ENCODE measurements at regions not wholly inside any gene's neighbourhood (a gene's known extent, or its start where the extent isn't known, plus 50 kb on each side); places are given as distances from the start of the nearest gene placed in this dataset.

- TF ChIP-seq CTCF (IDR thresholded peaks at IDR 0.05; ENCODE audit: low read depth, low read length) = no peak
- DNase-seq (ENCODE audit: low read depth, low spot score) = no peak
- in situ Hi-C loops (cut with HindIII; ENCODE audit: low sequenced_read_pairs) = no loop called here
- no peak overlapping the region for H3K4me3 ChIP-seq (ENCODE audit: low read depth, low read length)
These were observed 1447.5 kb downstream of the EFNB2 start for GRCh38 chr13:105087945-105088344.

- in situ Hi-C loops (cut with HindIII; ENCODE audit: low sequenced_read_pairs) = no loop called here
- no peak overlapping the region for H3K4me3 ChIP-seq (ENCODE audit: low read depth, low read length)
- DNase-seq (ENCODE audit: low read depth, low spot score) = no peak
- no peak for TF ChIP-seq CTCF (IDR thresholded peaks at IDR 0.05; ENCODE audit: low read depth, low read length)
These were observed 1450.5 kb downstream of the EFNB2 start for GRCh38 chr13:105084931-105085330.

GRCh38 chr13:105083992-105084391 lies 1451.5 kb downstream of the EFNB2 start:
- no peak overlapping the region for H3K4me3 ChIP-seq (ENCODE audit: low read depth, low read length)
- no peak for DNase-seq (ENCODE audit: low read depth, low spot score)
- TF ChIP-seq CTCF (IDR thresholded peaks at IDR 0.05; ENCODE audit: low read depth, low read length) = no peak
- in situ Hi-C loops (cut with HindIII; ENCODE audit: low sequenced_read_pairs) = no loop called here

GRCh38 chr13:105074755-105075154 lies 1460.7 kb downstream of the EFNB2 start:
- no peak overlapping the region for H3K4me3 ChIP-seq (ENCODE audit: low read depth, low read length)
- no peak for TF ChIP-seq CTCF (IDR thresholded peaks at IDR 0.05; ENCODE audit: low read depth, low read length)
- in situ Hi-C loops (cut with HindIII; ENCODE audit: low sequenced_read_pairs) = no loop called here
- DNase-seq (ENCODE audit: low read depth, low spot score) = no peak

GRCh38 chr13:105073041-105073440 lies 1462.4 kb downstream of the EFNB2 start:
- DNase-seq (ENCODE audit: low read depth, low spot score) = no peak
- in situ Hi-C loops (cut with HindIII; ENCODE audit: low sequenced_read_pairs) = no loop called here
- TF ChIP-seq CTCF (IDR thresholded peaks at IDR 0.05; ENCODE audit: low read depth, low read length) = no peak
- H3K4me3 ChIP-seq (ENCODE audit: low read depth, low read length) = no peak overlapping the region

GRCh38 chr13:105070452-105070851 lies 1465.0 kb downstream of the EFNB2 start:
- TF ChIP-seq CTCF (IDR thresholded peaks at IDR 0.05; ENCODE audit: low read depth, low read length) = no peak
- no peak overlapping the region for H3K4me3 ChIP-seq (ENCODE audit: low read depth, low read length)
- no peak for DNase-seq (ENCODE audit: low read depth, low spot score)
- in situ Hi-C loops (cut with HindIII; ENCODE audit: low sequenced_read_pairs) = no loop called here

- DNase-seq (ENCODE audit: low read depth, low spot score) = no peak
- TF ChIP-seq CTCF (IDR thresholded peaks at IDR 0.05; ENCODE audit: low read depth, low read length) = no peak
- in situ Hi-C loops (cut with HindIII; ENCODE audit: low sequenced_read_pairs) = no loop called here
- no peak overlapping the region for H3K4me3 ChIP-seq (ENCODE audit: low read depth, low read length)
These were observed 1466.4 kb downstream of the EFNB2 start for GRCh38 chr13:105069106-105069505.

Measured in astrocyte of the spinal cord (primary cell).